ENCODE measurements at regions not wholly inside any gene's neighbourhood (a gene's known extent, or its start where the extent isn't known, plus 50 kb on each side); places are given as distances from the start of the nearest gene placed in this dataset.

DNA sequence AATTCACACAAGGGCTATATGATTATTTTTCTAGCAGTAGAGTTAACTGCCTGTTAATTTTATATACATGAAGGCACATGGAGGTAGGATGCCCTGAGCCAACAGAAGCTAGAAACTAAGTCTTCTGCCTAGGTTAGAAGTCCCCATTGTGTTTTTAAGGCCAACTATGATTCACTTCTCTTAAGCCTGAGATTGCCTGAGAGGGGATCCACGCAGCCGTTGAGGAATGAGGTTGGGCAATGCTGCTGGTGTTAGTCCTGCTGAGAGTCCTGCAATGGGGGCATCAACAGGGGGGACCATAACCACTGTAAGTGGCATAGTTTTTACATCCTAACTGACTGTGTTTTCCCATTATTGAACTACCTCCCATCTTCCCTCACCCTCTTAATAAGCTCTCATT lies 60.1 kb upstream of the PFN2 start:
- H3K36me3 ChIP-seq (ENCODE audit: low read length), result no peaks in the 10 kb centered on the region
- no peaks in the 10 kb centered on the region for H3F3A ChIP-seq (ENCODE audit: insufficient read depth)
- no peaks in the 10 kb centered on the region for H3K9me3 ChIP-seq (ENCODE audit: insufficient read depth, low read length)
- no peak overlapping the region for H3K9ac ChIP-seq (ENCODE audit: low read length)
- no peak overlapping the region for H3K4me3 ChIP-seq (ENCODE audit: insufficient read depth, low read length, poor library complexity, severe bottlenecking)
- TF ChIP-seq CTCF (IDR thresholded peaks at IDR 0.05; ENCODE audit: insufficient read depth, low read length, poor library complexity, severe bottlenecking) (no peak), EZH2phosphoT487 (conservative IDR thresholded peaks at IDR 0.05; ENCODE audit: low read length) (no peak)
- no peak overlapping the region for H2AFZ ChIP-seq (ENCODE audit: low read depth, low read length, severe bottlenecking)
- no peaks in the 10 kb centered on the region for H3K27me3 ChIP-seq (ENCODE audit: low read length)
- no peak overlapping the region for H3K4me2 ChIP-seq (ENCODE audit: low read depth, low read length, poor library complexity, severe bottlenecking)
- H3K9me2 ChIP-seq (replicated peaks; ENCODE audit: insufficient read depth, low read length), result no peaks in the 10 kb centered on the region
- no peak overlapping the region for H3K27ac ChIP-seq (ENCODE audit: low read depth, low read length)
- no peaks in the 10 kb centered on the region for H4K20me1 ChIP-seq (ENCODE audit: low read depth, low read length)
- no peaks in the 10 kb centered on the region for H3K79me2 ChIP-seq (ENCODE audit: insufficient read depth, low read length)

DNA sequence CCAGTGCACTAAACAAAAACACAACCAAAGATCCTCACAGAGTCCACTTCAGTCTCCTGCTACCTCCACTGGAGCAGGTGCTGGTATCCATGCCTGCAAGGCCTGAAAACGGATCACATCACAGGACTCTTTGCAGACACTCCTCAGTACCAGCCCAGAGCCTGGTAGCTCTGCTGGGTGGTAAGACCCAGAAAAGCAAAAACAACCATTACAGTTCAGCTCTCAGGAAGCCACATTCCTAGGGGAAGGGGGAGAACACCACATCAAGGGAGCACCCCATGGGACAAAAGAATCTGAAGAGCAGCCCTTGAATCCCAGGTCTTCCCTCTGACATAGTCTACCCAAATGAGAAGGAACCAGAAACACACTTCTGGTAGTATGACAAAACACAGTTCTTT lies 52.5 kb upstream of the PFN2 start:
- no peaks in the 10 kb centered on the region for H4K20me1 ChIP-seq (ENCODE audit: low read depth, low read length)
- H3K9me3 ChIP-seq (ENCODE audit: insufficient read depth, low read length), result no peaks in the 10 kb centered on the region
- TF ChIP-seq CTCF (IDR thresholded peaks at IDR 0.05; ENCODE audit: insufficient read depth, low read length, poor library complexity, severe bottlenecking) (no peak), EZH2phosphoT487 (conservative IDR thresholded peaks at IDR 0.05; ENCODE audit: low read length) (no peak)
- no peak overlapping the region for H3K9ac ChIP-seq (ENCODE audit: low read length)
- no peaks in the 10 kb centered on the region for H3K79me2 ChIP-seq (ENCODE audit: insufficient read depth, low read length)
- no peak overlapping the region for H3K4me2 ChIP-seq (ENCODE audit: low read depth, low read length, poor library complexity, severe bottlenecking)
- H3K27ac ChIP-seq (ENCODE audit: low read depth, low read length), result no peak overlapping the region
- no peaks in the 10 kb centered on the region for H3F3A ChIP-seq (ENCODE audit: insufficient read depth)
- H2AFZ ChIP-seq (ENCODE audit: low read depth, low read length, severe bottlenecking), result no peak overlapping the region
- no peaks in the 10 kb centered on the region for H3K36me3 ChIP-seq (ENCODE audit: low read length)
- H3K4me3 ChIP-seq (ENCODE audit: insufficient read depth, low read length, poor library complexity, severe bottlenecking), result no peak overlapping the region
- no peaks in the 10 kb centered on the region for H3K27me3 ChIP-seq (ENCODE audit: low read length)
- H3K9me2 ChIP-seq (replicated peaks; ENCODE audit: insufficient read depth, low read length), result no peaks in the 10 kb centered on the region

GRCh38 chr3:150022381-150023238 lies 51.9 kb upstream of the PFN2 start:
- Histone ChIP-seq H2AFZ (ENCODE audit: low read depth, low read length, severe bottlenecking) (no peak overlapping the region), H4K20me1 (ENCODE audit: low read depth, low read length) (no peaks in the 10 kb centered on the region), H3F3A (ENCODE audit: insufficient read depth) (no peaks in the 10 kb centered on the region), H3K9ac (ENCODE audit: low read length) (no peak overlapping the region), H3K36me3 (ENCODE audit: low read length) (no peaks in the 10 kb centered on the region), H3K27ac (ENCODE audit: low read depth, low read length) (no peak overlapping the region), H3K9me3 (ENCODE audit: insufficient read depth, low read length) (no peaks in the 10 kb centered on the region), H3K4me2 (ENCODE audit: low read depth, low read length, poor library complexity, severe bottlenecking) (no peak overlapping the region), H3K79me2 (ENCODE audit: insufficient read depth, low read length) (no peaks in the 10 kb centered on the region), H3K9me2 (replicated peaks; ENCODE audit: insufficient read depth, low read length) (no peaks in the 10 kb centered on the region), H3K27me3 (ENCODE audit: low read length) (no peaks in the 10 kb centered on the region), H3K4me3 (ENCODE audit: insufficient read depth, low read length, poor library complexity, severe bottlenecking) (no peak overlapping the region)
- TF ChIP-seq EZH2phosphoT487 (conservative IDR thresholded peaks at IDR 0.05; ENCODE audit: low read length) (no peak), CTCF (IDR thresholded peaks at IDR 0.05; ENCODE audit: insufficient read depth, low read length, poor library complexity, severe bottlenecking) (no peak)
